Fibroblast of the aortic adventitia (primary cell): ENCODE measurements at regions not wholly inside any gene's neighbourhood (a gene's known extent, or its start where the extent isn't known, plus 50 kb on each side); places are given as distances from the start of the nearest gene placed in this dataset.

Experiments used
- DNase-seq: peaks from one replicate; pipeline ENCODE4 v3.0.0-alpha.2; 2010; ENCODE audit warnings: low read depth
- H3K4me3 ChIP-seq: 2 replicates; pipeline ENCODE4 v1.5.1; 2011; ENCODE audit warnings: low read depth, mild to moderate bottlenecking, control low read depth, low read length, moderate library complexity
- CTCF ChIP-seq: IDR thresholded peaks from 2 replicates; pipeline ENCODE4 v1.5.1; 2011; ENCODE audit warnings: mild to moderate bottlenecking, low read length, control low read depth, inconsistent platforms; ENCODE audit not compliant: insufficient read depth

- no peak for DNase-seq
- no peak for TF ChIP-seq CTCF
- H3K4me3 ChIP-seq = no peak overlapping the region
These were observed 102.5 kb downstream of the INHBB start for GRCh38 chr2:120448436-120448835.

DNA sequence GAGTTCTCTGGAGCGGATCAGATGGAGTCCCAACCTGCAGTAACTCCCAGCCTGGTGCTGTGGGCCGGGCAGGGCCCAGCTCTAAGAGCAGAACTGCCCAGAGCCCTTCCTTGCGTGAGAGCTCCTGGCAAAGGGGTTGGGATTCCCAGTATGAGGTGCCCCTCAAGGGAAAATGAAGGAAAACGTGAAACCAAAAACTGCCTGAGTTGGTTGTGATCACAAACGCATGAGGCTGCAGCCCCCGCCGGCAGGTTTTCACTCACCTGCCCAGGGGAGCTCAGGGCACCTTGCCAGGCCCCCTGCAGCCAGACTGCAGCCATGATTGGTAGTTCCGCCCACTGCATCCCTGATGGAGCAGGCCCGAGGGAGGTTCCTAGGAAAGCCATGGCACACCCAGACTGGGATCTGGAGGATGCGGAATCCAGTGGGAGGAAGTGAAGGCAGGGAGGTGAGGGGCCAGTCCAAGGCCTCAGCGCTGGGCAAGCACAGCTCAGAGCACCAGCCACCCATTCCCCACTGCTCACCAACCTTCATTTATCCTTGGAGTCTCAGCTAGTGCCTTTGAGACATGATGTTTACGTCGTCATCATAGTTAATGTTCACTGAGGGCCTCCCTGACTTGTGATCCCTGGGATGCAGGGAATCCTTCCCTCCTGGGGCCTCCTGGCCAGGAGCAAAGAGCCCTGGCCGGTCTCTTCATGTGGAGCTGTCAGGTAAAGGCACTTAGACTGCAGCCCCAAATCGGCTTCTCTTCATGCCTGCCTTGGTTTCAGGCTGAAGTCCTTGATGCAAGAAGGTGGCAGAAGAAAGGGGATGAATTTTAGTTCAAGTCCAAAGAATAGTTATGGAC, 103.2 kb downstream of the INHBB start:
- no peak overlapping the region for H3K4me3 ChIP-seq
- TF ChIP-seq CTCF = no peak
- no peak for DNase-seq

DNA sequence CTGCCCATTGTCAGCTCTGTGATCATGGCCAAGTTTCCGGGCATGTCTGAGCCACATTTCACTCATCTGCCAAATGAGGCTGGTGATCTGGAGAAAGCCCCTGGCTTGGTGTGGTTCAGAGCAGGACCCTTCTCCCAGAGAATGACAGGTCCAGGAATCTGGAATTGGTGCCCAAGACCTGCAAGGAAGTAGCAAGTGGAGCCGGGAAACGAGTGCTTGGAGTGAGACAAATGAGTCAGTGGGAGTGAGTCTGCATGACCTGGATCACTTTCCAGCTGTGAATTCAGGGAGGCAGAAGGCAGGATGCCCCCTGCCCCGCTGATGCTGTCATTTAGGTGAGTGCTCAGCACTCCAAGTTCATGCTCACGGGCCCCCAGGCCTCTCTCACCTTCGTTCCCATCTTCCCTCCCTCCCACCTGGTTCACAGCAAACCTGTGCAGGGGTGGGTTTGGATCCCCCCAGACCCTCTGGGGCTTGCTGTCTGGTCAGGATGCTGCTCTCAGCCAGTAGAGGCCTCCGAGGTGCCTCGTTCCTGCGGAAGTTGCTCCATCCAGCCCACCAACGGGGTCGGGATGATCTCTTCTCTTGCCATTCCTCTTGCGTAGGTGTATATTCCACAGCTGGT, 104.4 kb downstream of the INHBB start:
- DNase-seq = no peak
- H3K4me3 ChIP-seq = no peak overlapping the region
- no peak for TF ChIP-seq CTCF

- no peak for DNase-seq
- TF ChIP-seq CTCF = no peak
These were observed 105.4 kb downstream of the INHBB start for GRCh38 chr2:120451334-120451733.

GRCh38 chr2:120452131-120452530, 106.2 kb downstream of the INHBB start:
- no peak for DNase-seq
- no peak for TF ChIP-seq CTCF
- no peak overlapping the region for H3K4me3 ChIP-seq

More at GRCh38 chr2:120451334-120451733, 105.4 kb downstream of the INHBB start:
- no peak overlapping the region for H3K4me3 ChIP-seq

DNA sequence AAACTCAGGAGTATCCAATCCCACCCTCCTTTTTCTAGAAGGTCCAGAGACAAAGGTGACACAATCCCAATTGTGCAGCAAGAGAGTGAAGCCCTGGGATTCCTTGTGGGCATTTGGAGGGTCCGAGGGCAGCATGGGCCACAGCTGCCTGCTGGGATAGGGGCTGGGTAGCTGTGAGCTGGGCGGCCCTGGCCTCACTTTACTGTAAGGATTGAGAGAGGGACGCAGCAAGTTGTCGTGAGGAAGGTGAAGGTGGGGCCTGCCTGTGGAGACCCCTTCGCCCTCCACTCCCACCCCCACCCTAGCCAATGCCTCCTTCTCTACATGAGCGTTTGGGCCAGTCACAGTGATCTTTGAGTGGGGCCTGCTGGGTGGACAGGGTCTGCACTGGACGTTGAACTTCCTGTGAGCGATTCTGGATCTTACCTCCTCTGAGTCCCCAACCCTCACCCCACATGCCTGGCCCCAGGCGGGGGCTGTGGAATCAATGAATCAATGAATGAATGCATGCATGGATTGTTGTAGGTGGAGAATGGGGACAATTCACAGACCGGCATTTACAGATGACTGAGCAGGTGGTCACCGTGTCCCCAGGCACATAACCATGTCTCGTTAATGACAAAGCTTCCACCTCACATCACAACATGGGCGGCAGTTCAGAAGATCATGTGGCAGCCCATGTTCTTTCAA, 107.2 kb downstream of the INHBB start:
- no peak for DNase-seq
- TF ChIP-seq CTCF = no peak
- H3K4me3 ChIP-seq = no peak overlapping the region
